ENCODE measurements at regions not wholly inside any gene's neighbourhood (a gene's known extent, or its start where the extent isn't known, plus 50 kb on each side); places are given as distances from the start of the nearest gene placed in this dataset.

DNA sequence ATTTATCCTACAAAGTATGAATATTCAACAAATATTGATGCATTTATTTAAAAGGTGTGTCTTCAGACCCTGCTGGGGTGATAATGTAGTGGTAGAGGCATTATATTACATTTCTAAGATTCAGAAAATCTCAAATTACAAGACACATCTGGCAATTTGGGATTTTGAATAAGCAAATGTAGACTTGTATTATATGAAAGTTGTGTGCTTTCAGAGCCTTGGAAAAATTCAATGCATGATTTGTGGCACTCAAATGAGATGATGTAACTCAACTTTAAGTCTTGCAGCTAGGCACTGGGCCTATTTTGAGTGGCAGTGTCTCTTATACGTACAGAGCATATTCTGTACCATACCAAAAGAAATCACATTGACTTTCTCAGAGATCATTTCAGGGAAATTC lies 214.4 kb downstream of the ETS1 start:
- no peak for TF ChIP-seq ZC3H10 (CRISPR knock-in tag; IDR thresholded peaks at IDR 0.05)
- no peak for TF ChIP-seq CSRNP3 (CRISPR knock-in tag; IDR thresholded peaks at IDR 0.05)
- TF ChIP-seq ZFP30 (CRISPR knock-in tag; IDR thresholded peaks at IDR 0.05), result no peak
- no peak for TF ChIP-seq SNAI2 (CRISPR knock-in tag; IDR thresholded peaks at IDR 0.05)
- ATAC-seq, result no peak

DNA sequence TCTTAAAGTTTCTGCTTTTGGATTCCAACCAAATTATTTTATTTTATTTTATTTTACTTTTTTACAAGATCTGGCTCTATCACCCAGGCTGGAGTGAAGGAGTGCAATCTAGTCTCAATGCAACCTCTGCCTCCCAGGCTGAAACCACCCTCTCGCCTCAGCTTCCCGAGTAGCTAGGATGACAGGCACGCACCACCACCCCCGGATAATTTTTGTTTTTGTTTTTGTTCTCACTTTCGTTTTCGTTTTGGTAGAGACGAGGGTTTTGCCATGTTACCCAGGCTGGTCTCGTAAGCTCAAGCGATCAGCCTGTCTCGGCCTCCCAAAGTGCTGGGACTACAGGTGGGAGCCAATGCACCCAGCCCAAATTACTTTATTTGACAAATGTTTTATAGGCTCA lies 219.8 kb downstream of the ETS1 start:
- no peak for ATAC-seq
- TF ChIP-seq ZC3H10 (CRISPR knock-in tag; IDR thresholded peaks at IDR 0.05) (no peak), ZFP30 (CRISPR knock-in tag; IDR thresholded peaks at IDR 0.05) (no peak)

DNA sequence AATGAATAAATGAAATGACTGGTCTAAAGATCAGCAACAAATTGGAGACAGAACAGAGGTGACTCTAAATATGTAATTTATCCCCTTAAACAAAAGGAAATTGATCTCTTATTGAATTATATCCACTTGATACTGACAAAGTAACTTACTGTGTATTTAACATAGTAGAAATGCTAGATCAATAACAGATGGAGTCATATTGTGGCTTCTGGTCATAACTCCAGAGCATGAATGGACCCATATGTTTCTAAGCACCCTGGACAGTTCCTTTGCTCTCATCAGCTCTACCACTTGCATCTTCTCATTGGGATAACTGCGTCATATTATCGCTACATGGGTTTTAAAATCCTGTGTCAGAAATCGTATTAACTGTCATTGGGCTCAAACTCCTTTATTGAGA lies 222.3 kb downstream of the ETS1 start:
- peak; percentile 72 for ATAC-seq
- no peak for TF ChIP-seq CSRNP3 (CRISPR knock-in tag; IDR thresholded peaks at IDR 0.05)
- TF ChIP-seq, protein P1, sequence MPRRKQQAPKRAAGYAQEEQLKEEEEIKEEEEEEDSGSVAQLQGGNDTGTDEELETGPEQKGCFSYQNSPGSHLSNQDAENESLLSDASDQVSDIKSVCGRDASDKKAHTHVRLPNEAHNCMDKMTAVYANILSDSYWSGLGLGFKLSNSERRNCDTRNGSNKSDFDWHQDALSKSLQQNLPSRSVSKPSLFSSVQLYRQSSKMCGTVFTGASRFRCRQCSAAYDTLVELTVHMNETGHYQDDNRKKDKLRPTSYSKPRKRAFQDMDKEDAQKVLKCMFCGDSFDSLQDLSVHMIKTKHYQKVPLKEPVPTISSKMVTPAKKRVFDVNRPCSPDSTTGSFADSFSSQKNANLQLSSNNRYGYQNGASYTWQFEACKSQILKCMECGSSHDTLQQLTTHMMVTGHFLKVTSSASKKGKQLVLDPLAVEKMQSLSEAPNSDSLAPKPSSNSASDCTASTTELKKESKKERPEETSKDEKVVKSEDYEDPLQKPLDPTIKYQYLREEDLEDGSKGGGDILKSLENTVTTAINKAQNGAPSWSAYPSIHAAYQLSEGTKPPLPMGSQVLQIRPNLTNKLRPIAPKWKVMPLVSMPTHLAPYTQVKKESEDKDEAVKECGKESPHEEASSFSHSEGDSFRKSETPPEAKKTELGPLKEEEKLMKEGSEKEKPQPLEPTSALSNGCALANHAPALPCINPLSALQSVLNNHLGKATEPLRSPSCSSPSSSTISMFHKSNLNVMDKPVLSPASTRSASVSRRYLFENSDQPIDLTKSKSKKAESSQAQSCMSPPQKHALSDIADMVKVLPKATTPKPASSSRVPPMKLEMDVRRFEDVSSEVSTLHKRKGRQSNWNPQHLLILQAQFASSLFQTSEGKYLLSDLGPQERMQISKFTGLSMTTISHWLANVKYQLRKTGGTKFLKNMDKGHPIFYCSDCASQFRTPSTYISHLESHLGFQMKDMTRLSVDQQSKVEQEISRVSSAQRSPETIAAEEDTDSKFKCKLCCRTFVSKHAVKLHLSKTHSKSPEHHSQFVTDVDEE (CRISPR knock-in tag; IDR thresholded peaks at IDR 0.05), result peak; percentile 46; the same call in 1 of the 2 replicates
- peak; percentile 80 for TF ChIP-seq SNAI2 (CRISPR knock-in tag; IDR thresholded peaks at IDR 0.05)
- TF ChIP-seq POU6F1 (CRISPR knock-in tag; IDR thresholded peaks at IDR 0.05; ENCODE audit: borderline replicate concordance, low read depth), result no peak
- TF ChIP-seq BACH2 (CRISPR knock-in tag; IDR thresholded peaks at IDR 0.05; ENCODE audit: borderline replicate concordance), result no peak
- TF ChIP-seq ZFP3 (CRISPR knock-in tag; IDR thresholded peaks at IDR 0.05), result no peak
- no peak for TF ChIP-seq CSDC2 (CRISPR knock-in tag; IDR thresholded peaks at IDR 0.05)
- TF ChIP-seq TCF4 (CRISPR knock-in tag; IDR thresholded peaks at IDR 0.05; ENCODE audit: borderline replicate concordance), result peak; percentile 53; the same call in 1 of the 2 replicates
- TF ChIP-seq ZFP30 (CRISPR knock-in tag; IDR thresholded peaks at IDR 0.05), result no peak
- no peak for TF ChIP-seq TOX (CRISPR knock-in tag; IDR thresholded peaks at IDR 0.05; ENCODE audit: borderline replicate concordance)
- TF ChIP-seq ZNF565 (CRISPR knock-in tag; conservative IDR thresholded peaks at IDR 0.05; ENCODE audit: low read depth), result no peak
- TF ChIP-seq OSR1 (CRISPR knock-in tag; IDR thresholded peaks at IDR 0.05), result no peak
- no peak for TF ChIP-seq ESRRG (CRISPR knock-in tag; IDR thresholded peaks at IDR 0.05)
- TF ChIP-seq, protein P2, sequence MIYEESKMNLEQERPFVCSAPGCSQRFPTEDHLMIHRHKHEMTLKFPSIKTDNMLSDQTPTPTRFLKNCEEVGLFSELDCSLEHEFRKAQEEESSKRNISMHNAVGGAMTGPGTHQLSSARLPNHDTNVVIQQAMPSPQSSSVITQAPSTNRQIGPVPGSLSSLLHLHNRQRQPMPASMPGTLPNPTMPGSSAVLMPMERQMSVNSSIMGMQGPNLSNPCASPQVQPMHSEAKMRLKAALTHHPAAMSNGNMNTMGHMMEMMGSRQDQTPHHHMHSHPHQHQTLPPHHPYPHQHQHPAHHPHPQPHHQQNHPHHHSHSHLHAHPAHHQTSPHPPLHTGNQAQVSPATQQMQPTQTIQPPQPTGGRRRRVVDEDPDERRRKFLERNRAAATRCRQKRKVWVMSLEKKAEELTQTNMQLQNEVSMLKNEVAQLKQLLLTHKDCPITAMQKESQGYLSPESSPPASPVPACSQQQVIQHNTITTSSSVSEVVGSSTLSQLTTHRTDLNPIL (CRISPR knock-in tag; IDR thresholded peaks at IDR 0.05; ENCODE audit: low read depth), result no peak
- TF ChIP-seq GLIS3 (CRISPR knock-in tag; IDR thresholded peaks at IDR 0.05), result no peak
- TF ChIP-seq ARNTL (CRISPR knock-in tag; IDR thresholded peaks at IDR 0.05; ENCODE audit: borderline replicate concordance, low read depth), result no peak
- TF ChIP-seq ZNF8 (CRISPR knock-in tag; IDR thresholded peaks at IDR 0.05), result no peak

DNA sequence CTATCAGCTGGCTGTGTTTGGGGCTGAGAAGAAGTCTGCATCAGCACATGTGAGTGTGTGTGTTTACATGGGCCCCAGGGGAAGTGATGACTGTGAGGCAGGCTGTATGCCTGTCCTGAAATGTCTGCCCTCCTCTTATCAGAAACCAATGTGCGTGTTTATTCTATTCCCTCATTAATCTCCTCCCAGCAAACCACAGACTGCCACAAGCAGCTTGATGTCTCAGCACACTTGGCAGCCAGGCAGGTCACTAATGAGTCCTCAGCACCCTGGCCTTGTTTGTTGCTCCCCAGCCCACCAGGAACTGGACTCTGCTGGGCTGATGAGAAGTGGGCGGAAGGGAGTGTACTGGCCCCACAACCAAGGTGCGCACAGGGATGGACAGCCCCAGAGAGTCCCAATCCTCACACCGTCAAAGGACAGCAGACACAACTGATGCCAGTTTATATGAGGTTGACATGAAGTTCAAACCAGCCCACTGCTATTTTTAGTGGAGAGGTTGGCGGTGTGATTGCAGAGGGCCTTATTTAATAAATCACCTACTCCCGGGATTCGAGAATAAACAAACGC lies 225.8 kb downstream of the ETS1 start:
- no peak for ATAC-seq
- no peak for TF ChIP-seq ZNF565 (CRISPR knock-in tag; conservative IDR thresholded peaks at IDR 0.05; ENCODE audit: low read depth)
- no peak for TF ChIP-seq BACH2 (CRISPR knock-in tag; IDR thresholded peaks at IDR 0.05; ENCODE audit: borderline replicate concordance)
- no peak for TF ChIP-seq ZC3H10 (CRISPR knock-in tag; IDR thresholded peaks at IDR 0.05)
- TF ChIP-seq SNAI2 (CRISPR knock-in tag; IDR thresholded peaks at IDR 0.05), result no peak
